ENCODE measurements at regions not wholly inside any gene's neighbourhood (a gene's known extent, or its start where the extent isn't known, plus 50 kb on each side); places are given as distances from the start of the nearest gene placed in this dataset.

GRCh38 chr4:104166749-104167148, 327.9 kb downstream of the CXXC4 start:
- no peak overlapping the region for H3K4me3 ChIP-seq (ENCODE audit: low read depth, low read length)
- no peak for TF ChIP-seq CTCF (IDR thresholded peaks at IDR 0.05; ENCODE audit: control insufficient read depth, extremely low read depth, insufficient read depth)
- DNase-seq (ENCODE audit: low read depth): no peak

DNA sequence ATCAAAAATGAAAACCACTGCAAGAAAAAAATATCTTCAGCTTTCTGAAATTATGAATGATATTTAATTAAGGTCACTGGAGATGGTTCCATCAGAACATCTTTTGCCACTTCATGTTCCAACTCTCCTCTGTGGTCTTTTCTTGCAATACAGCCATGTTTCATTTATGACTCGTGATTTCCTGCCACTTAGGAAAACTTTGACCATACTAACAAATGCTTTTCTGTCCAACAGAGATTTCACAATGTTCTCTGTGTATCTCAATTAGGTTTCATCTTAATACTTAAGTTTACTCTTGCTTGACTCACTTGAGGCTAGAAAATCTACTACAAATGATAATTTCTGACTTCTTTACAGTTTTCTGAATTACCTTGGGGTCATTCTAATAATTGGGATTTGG, 330.9 kb downstream of the CXXC4 start:
- no peak for TF ChIP-seq CTCF (IDR thresholded peaks at IDR 0.05; ENCODE audit: control insufficient read depth, extremely low read depth, insufficient read depth)
- DNase-seq (ENCODE audit: low read depth): no peak
- H3K4me3 ChIP-seq (ENCODE audit: low read depth, low read length): no peak overlapping the region

GRCh38 chr4:104146048-104146447, 348.6 kb downstream of the CXXC4 start:
- no peak for TF ChIP-seq CTCF (IDR thresholded peaks at IDR 0.05; ENCODE audit: control insufficient read depth, extremely low read depth, insufficient read depth)
- DNase-seq (ENCODE audit: low read depth): no peak
- H3K4me3 ChIP-seq (ENCODE audit: low read depth, low read length): no peak overlapping the region

GRCh38 chr4:104138116-104138515, 356.6 kb downstream of the CXXC4 start:
- H3K4me3 ChIP-seq (ENCODE audit: low read depth, low read length): no peak overlapping the region
- DNase-seq (ENCODE audit: low read depth): no peak
- no peak for TF ChIP-seq CTCF (IDR thresholded peaks at IDR 0.05; ENCODE audit: control insufficient read depth, extremely low read depth, insufficient read depth)

DNA sequence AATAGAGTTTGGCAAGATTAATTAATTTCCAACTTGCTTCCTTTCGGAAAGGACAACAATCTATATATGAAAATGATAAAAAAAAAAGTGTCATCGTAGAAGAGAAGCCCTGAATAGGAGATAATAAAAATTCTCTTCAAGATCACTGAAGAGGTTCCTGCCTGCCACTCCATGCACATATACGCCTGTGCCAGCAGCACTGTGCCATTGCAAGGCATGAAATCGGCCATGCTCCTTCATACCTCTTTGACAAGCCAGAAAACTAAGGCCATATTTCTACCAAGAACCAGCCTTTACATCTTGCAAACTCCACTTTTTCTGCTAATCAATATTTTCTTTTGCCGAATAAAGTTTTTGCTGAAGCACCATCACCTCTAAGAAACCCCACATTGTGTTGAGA, 365.5 kb downstream of the CXXC4 start:
- no peak for DNase-seq (ENCODE audit: low read depth)
- TF ChIP-seq CTCF (IDR thresholded peaks at IDR 0.05; ENCODE audit: control insufficient read depth, extremely low read depth, insufficient read depth): no peak
- H3K4me3 ChIP-seq (ENCODE audit: low read depth, low read length): peak overlapping the region; percentile 23; the same call in 1 of the 2 replicates

- peak overlapping the region; percentile 23; the same call in 1 of the 2 replicates for H3K4me3 ChIP-seq (ENCODE audit: low read depth, low read length)
- DNase-seq (ENCODE audit: low read depth): peak; percentile 63
- no peak for TF ChIP-seq CTCF (IDR thresholded peaks at IDR 0.05; ENCODE audit: control insufficient read depth, extremely low read depth, insufficient read depth)
These were observed 365.9 kb downstream of the CXXC4 start for GRCh38 chr4:104128850-104129213.

DNA sequence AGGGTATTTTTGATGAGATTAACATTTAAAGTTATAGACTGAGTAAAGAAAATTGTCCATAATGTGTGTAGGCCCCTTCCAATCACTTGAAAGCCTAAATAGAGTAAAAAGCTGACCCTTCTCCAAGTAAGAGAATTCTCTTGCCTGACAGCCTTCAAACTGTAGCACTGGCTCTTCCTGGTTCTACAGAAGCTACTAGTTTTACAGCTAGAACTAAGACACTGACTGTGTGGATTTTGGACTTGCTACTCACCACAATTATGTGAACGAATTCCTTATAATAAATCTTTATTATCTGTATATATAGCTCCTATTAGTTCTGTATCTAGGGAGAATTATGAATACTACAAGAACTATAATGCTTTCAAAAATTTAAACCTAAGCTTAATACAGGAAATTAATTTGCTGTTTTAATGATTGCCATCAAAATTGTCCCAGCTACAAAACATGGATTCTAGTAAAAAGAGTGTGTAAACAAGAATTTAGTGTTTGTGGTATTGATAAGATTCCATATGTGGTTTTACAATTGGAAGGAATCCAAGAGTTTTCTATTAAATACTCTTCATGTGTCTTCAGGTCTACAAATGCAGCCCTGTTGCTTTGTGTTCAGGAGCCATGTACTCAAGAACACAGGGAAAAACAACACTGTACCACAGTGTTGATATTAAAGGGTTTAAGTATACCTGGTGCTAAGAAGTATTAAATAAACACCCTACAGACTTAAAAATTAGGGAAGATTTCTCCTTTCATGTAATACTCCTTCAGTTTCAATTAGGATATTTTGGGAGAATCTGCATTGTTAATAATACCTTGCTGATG, 366.5 kb downstream of the CXXC4 start:
- no peak for TF ChIP-seq CTCF (IDR thresholded peaks at IDR 0.05; ENCODE audit: control insufficient read depth, extremely low read depth, insufficient read depth)
- peak; percentile 60 for DNase-seq (ENCODE audit: low read depth)
- H3K4me3 ChIP-seq (ENCODE audit: low read depth, low read length): peak overlapping the region; percentile 23; the same call in 1 of the 2 replicates
